PFSK-1 (cell line): ENCODE measurements at regions not wholly inside any gene's neighbourhood (a gene's known extent, or its start where the extent isn't known, plus 50 kb on each side); places are given as distances from the start of the nearest gene placed in this dataset.

Experiments
- POLR2AphosphoS5 ChIP-seq: IDR thresholded peaks from 2 replicates; pipeline ENCODE4 v1.6.1; 2012; ENCODE audit warnings: low read depth, mild to moderate bottlenecking, control low read depth, low read length, moderate library complexity
- TAF1 ChIP-seq: IDR thresholded peaks from 2 replicates; pipeline ENCODE4 v1.6.1; 2012; ENCODE audit warnings: low read length, control low read depth, borderline replicate concordance; ENCODE audit not compliant: insufficient read depth
- TF ChIP-seq, protein P1 (sequence below), 2 experiments: IDR thresholded peaks; 2 replicates each; pipeline versions ENCODE4 v1.6.1 to v1.8.0; 2011 to 2012; ENCODE audit warnings: low read depth in 2 of 2, low read length in 2 of 2, control low read depth in 1 of 2, inconsistent platforms in 1 of 2, mild to moderate bottlenecking in 1 of 2, moderate library complexity in 1 of 2; ENCODE audit not compliant: insufficient read depth in 1 of 2

DNA sequence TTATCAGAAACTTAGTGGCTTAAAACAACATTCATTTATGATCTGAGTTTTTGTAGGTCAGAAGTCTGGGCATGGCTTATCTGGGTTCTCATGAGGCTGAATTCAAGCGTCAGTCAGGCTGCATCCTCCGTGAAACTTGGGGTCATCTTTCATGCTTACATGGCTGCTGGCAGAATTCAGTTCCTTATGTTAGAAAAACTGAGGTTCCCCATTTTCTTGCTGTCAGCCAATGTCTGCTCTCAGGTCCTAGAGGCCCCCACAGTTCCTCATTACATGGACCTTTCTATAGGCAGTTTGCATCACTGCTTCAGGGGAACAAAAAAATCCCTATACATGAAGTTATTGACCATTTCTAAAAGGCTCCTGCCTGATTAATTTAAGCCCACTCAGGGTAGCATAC is 83.8 kb upstream of the NMUR2 start:
- no peak for TF ChIP-seq TAF1
- no peak for TF ChIP-seq POLR2AphosphoS5
- TF ChIP-seq, protein P1, sequence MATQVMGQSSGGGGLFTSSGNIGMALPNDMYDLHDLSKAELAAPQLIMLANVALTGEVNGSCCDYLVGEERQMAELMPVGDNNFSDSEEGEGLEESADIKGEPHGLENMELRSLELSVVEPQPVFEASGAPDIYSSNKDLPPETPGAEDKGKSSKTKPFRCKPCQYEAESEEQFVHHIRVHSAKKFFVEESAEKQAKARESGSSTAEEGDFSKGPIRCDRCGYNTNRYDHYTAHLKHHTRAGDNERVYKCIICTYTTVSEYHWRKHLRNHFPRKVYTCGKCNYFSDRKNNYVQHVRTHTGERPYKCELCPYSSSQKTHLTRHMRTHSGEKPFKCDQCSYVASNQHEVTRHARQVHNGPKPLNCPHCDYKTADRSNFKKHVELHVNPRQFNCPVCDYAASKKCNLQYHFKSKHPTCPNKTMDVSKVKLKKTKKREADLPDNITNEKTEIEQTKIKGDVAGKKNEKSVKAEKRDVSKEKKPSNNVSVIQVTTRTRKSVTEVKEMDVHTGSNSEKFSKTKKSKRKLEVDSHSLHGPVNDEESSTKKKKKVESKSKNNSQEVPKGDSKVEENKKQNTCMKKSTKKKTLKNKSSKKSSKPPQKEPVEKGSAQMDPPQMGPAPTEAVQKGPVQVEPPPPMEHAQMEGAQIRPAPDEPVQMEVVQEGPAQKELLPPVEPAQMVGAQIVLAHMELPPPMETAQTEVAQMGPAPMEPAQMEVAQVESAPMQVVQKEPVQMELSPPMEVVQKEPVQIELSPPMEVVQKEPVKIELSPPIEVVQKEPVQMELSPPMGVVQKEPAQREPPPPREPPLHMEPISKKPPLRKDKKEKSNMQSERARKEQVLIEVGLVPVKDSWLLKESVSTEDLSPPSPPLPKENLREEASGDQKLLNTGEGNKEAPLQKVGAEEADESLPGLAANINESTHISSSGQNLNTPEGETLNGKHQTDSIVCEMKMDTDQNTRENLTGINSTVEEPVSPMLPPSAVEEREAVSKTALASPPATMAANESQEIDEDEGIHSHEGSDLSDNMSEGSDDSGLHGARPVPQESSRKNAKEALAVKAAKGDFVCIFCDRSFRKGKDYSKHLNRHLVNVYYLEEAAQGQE (IDR thresholded peaks at IDR 0.05; ENCODE audit: insufficient read depth in 1 of 2, low read depth in 2 of 2, low read length in 2 of 2) = no peak
